Large intestine (tissue), 3 donors: ENCODE measurements at regions not wholly inside any gene's neighbourhood (a gene's known extent, or its start where the extent isn't known, plus 50 kb on each side); places are given as distances from the start of the nearest gene placed in this dataset.
"Not testable (repeated sequence)": the region's sequence is repeated elsewhere in the genome, so short reads cannot be mapped to it uniquely, and the experiment has no call there.

Source experiments
- DNase-seq, 2 donors: peaks; one replicate each; pipeline versions ENCODE4 v3.0.0 to v3.0.0-alpha.2; 2013
- H3K27ac ChIP-seq: one replicate; pipeline ENCODE4 v1.5.1; 2013; ENCODE audit warnings: low read length
- H3K27me3 ChIP-seq: 2 replicates; pipeline ENCODE4 v1.6.1; 2013; ENCODE audit warnings: low read length; ENCODE audit not compliant: control insufficient read depth, insufficient read depth
- H3K36me3 ChIP-seq: 2 replicates; pipeline ENCODE4 v1.6.1; 2013; ENCODE audit warnings: low read length; ENCODE audit not compliant: control insufficient read depth, insufficient read depth
- H3K4me1 ChIP-seq: one replicate; pipeline ENCODE4 v1.6.1; 2013; ENCODE audit warnings: low read length; ENCODE audit not compliant: control insufficient read depth, insufficient read depth
- H3K4me3 ChIP-seq: one replicate; pipeline ENCODE4 v1.5.1; 2013; ENCODE audit warnings: low read length
- H3K9me3 ChIP-seq: one replicate; pipeline ENCODE4 v1.6.1; 2013; ENCODE audit warnings: mild to moderate bottlenecking, low read depth, low read length, moderate library complexity; ENCODE audit not compliant: control insufficient read depth
- WGBS: methylation state at CpG from one replicate; pipeline ENCODE4 v1.1.5; 2013; ENCODE audit warnings: low lambda C conversion rate; ENCODE audit not compliant: insufficient coverage; 5-methylcytosine and 5-hydroxymethylcytosine counted together

DNA sequence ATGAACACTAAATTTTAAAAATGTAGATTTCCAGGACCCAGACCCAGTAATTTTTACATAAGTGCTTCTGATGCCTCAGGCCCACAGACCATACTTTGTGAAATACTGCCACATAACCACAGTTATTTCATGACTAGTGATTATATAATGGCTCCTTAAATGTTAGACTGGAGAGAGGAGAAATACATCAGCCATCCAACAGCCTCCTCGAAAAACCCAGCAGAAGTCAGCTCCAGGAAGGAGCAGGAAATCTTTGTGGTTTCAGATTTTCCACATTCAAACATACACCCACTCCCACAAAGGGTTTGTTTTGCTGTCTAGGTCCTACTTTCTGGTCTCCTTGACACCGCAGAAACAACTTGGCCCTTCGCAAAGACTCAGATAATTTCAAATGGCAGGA, 455.2 kb downstream of the DTWD2 start:
- no CpG with 5 or more reads among the region's 3 CpGs for WGBS
- H3K36me3 ChIP-seq, result no peaks in the 10 kb centered on the region
- H3K9me3 ChIP-seq, result no peaks in the 10 kb centered on the region
- no peaks in the 10 kb centered on the region for H3K4me1 ChIP-seq
- no peak overlapping the region for H3K4me3 ChIP-seq
- H3K27ac ChIP-seq, result no peak overlapping the region
- DNase-seq, result no peak
- H3K27me3 ChIP-seq, result no peaks in the 10 kb centered on the region

DNA sequence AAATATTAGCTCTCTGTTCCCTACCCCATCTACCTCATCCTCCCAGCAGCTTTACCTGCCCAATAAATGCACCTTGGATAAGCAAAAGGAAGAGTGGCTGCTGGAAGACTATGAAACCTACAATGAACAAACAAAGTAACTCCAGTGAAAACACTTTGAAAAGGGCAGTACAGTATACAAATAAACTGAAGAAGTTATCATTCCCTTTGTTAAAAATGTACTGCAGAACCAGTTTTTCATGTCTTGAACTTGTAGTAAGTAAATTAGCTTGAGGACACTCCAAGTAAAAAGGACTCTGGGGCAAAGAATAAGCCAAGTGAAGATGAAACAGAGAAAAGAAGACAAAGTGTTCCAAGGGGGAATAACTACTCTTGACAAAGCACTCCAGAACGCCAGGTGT, 457.1 kb downstream of the DTWD2 start:
- no peak overlapping the region for H3K4me3 ChIP-seq
- no peaks in the 10 kb centered on the region for H3K4me1 ChIP-seq
- no peak for DNase-seq
- no peak overlapping the region for H3K27ac ChIP-seq
- no peaks in the 10 kb centered on the region for H3K9me3 ChIP-seq
- WGBS, result no CpG with 5 or more reads among the region's 1 CpG
- H3K36me3 ChIP-seq, result no peaks in the 10 kb centered on the region
- H3K27me3 ChIP-seq, result no peaks in the 10 kb centered on the region

DNA sequence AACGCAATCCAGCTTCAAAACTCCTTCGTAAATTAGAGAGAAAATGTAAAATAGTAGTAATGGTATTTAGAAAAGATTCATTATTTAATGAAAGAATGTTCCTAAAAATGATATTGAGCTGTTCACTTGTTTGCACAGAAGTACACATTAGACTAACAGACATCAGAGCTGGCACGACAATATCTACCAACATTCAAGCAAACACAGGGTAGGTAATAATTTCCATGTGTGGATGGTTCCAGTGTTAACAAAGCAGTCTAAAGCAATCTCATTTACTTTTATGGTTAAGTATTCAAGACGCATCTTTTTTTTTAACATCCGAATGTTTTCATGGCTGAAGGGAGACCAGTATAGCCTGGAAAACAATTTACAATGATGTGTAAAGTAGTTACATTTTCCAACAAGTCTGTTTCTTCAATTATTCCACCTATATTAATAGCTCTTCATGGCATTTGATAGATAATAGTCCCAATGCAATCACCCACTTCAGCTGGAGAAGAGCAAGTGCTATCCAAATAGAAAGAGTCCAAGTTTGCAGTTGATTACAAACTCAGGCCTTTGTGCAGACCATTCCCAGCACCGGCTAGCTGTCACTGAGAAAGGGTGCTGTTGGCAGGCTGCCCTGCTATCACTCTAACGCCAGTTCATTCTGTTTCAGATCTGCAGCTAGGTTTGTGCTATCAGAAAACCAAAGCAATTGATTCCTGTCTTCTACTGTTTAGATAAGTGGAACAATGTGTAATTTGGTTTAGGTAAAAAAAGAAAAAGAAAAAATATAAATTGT, 458.8 kb downstream of the DTWD2 start:
- H3K27ac ChIP-seq, result no peak overlapping the region
- H3K4me1 ChIP-seq, result no peaks in the 10 kb centered on the region
- no peak overlapping the region for H3K4me3 ChIP-seq
- no peak for DNase-seq
- no peaks in the 10 kb centered on the region for H3K9me3 ChIP-seq
- H3K27me3 ChIP-seq, result no peaks in the 10 kb centered on the region
- WGBS, result 60% methylated on average over 1 of the region's 7 CpGs
- H3K36me3 ChIP-seq, result no peaks in the 10 kb centered on the region

DNA sequence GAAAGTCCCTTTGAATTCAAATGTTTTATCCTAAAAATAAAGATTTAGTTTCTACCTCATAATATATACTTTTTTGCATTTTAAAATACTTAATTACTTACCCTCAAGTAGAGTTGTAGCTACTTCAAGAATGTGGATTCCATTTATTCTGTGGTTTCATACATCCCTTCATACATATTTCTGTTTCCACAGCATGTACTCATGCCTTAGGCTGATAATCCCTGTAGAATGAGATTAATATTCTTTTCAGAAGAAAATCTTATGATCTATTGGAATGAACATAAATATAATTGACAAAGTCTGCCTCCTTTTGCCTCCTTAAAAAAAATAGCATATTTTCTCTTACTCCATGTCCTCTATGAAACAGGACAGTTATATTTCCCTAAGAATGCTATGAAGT, 465.7 kb downstream of the DTWD2 start:
- DNase-seq, result no peak
- Histone ChIP-seq H3K27ac (no peak overlapping the region), H3K27me3 (no peaks in the 10 kb centered on the region), H3K36me3 (no peaks in the 10 kb centered on the region), H3K4me3 (no peak overlapping the region), H3K4me1 (no peaks in the 10 kb centered on the region), H3K9me3 (no peaks in the 10 kb centered on the region)

DNA sequence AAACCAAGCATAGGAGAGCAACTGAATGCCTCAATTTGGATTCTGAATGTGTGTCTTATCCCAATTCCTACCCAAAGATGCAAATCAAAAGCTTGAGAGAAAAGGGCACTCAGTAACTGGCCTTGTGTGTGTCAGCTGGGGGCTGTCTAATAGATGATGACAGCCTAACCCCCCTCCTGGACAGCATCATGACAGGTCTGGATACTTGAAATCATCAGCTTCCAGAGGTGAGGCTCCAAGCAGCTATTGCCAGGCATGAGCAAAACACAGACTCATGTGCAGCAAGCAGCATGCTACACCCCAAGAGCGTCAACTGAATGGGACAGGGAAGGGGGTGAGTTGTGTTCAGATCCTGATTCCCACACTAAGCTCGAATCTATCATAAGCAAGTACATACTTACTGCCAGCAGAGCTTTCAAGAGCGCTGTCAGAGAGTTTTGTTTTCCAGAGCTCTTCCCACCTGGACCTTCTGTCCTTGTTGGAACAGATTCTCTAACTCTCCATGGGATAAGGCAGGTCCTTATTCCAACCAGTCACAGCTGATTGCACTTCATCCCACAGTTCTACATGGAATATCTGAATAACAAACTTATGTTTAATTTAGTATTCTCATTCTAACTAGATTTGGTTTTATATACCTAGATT, 467.5 kb downstream of the DTWD2 start:
- Histone ChIP-seq H3K36me3 (no peaks in the 10 kb centered on the region), H3K9me3 (no peaks in the 10 kb centered on the region), H3K4me1 (no peaks in the 10 kb centered on the region), H3K27me3 (no peaks in the 10 kb centered on the region), H3K4me3 (no peak overlapping the region), H3K27ac (no peak overlapping the region)
- no peak for DNase-seq
- no CpG with 5 or more reads among the region's 3 CpGs for WGBS

DNA sequence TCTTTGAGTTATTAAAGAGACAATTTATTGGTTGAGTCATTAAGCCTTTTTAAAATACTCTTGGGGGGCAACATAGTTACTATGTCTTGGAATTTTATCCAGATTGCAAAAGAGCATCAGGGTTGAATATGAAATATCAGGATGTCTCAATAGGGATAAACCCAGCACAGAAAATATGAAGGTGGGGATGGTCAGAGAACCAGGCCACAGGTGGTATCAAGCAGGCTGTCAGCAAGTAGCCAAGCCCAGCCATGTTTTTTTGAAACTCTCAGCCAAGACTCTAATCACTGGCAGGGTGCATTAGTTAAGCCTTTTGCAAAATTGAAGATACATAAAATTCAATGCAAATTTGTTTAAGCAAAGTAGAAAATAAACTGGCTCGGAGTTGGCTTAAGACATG, 468.9 kb downstream of the DTWD2 start:
- no peak overlapping the region for H3K27ac ChIP-seq
- H3K36me3 ChIP-seq, result no peaks in the 10 kb centered on the region
- no peak overlapping the region for H3K4me3 ChIP-seq
- H3K9me3 ChIP-seq, result no peaks in the 10 kb centered on the region
- DNase-seq, result no peak
- WGBS, result no CpG with 5 or more reads among the region's 1 CpG
- no peaks in the 10 kb centered on the region for H3K4me1 ChIP-seq
- H3K27me3 ChIP-seq, result no peaks in the 10 kb centered on the region

DNA sequence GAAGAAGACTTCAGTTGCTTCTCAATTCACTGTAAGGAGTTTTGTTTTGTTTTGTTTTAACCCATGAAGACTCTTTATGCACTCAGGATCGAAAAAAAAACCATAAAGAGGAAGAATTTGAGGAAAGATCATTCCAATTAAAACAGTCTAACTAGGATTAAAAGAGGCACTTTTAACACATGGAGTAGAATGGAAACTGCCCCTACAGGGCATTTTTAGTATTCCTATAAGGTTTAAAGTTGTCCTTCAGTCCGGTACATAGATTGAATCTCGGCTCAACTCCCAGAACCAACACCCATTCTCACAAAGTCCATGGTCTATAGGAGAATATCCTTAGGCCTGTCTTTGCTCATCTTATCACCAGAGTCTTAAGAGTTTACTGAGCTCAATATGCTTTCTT, 469.6 kb downstream of the DTWD2 start:
- DNase-seq, result no peak
- Histone ChIP-seq H3K4me1 (no peaks in the 10 kb centered on the region), H3K4me3 (no peak overlapping the region), H3K9me3 (no peaks in the 10 kb centered on the region), H3K27ac (no peak overlapping the region), H3K27me3 (no peaks in the 10 kb centered on the region), H3K36me3 (no peaks in the 10 kb centered on the region)
- WGBS, result 100% methylated on average over 1 of the region's 3 CpGs

DNA sequence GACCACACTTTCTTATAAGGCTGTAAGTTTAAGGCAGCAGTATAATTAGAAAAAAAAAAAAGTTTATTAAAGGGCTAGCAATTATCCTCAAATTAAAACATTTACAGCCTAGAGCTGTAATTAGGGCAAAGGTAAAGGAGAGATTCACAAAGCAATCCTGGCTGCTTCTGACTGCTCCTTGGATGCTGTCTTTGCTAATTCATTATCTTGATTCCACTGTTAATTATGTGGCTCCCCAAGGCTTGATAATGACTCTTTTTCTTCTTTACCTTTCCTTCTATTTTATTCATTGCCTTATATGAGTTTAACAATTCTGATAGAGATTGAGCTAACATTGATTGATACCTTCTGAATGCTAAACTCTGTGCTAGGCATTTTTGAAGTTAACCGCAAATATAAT, 476.5 kb downstream of the DTWD2 start:
- no peaks in the 10 kb centered on the region for H3K9me3 ChIP-seq
- WGBS, result no CpG with 5 or more reads among the region's 1 CpG
- no peaks in the 10 kb centered on the region for H3K36me3 ChIP-seq
- no peaks in the 10 kb centered on the region for H3K27me3 ChIP-seq
- DNase-seq, result no peak
- H3K4me1 ChIP-seq, result no peaks in the 10 kb centered on the region
- H3K4me3 ChIP-seq, result no peak overlapping the region
- H3K27ac ChIP-seq, result no peak overlapping the region

DNA sequence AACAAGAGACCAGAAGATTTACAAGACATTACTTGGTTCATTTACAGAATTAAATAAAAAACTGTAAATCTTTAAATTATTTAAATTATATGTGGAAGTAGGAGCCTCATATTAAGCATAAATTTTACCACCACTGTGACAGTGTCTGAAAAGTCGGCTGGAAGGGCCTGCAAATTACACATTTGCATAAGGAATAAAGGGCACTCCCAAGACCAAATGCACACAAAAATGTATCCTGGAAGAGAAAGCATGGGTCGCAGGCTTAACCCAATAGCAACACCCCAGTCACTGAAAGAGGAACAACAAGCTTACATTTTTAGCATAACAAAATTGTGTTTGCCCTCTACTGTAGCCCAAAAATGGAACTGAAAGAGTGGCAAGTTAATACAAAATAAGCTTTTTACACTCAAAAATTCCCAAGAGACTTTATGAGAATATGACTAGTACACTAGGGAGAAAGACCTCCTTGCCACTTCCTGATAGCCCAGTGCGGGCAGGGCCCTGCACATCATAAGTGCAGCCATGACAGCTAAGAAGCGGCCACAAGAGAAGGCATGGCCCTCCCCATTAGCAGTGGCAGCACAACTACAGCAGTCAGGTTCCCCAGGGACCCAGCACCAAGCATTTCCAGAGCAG, 482.0 kb downstream of the DTWD2 start:
- Histone ChIP-seq H3K9me3 (no peaks in the 10 kb centered on the region), H3K27ac (no peak overlapping the region), H3K27me3 (no peaks in the 10 kb centered on the region), H3K36me3 (no peaks in the 10 kb centered on the region), H3K4me1 (no peaks in the 10 kb centered on the region), H3K4me3 (no peak overlapping the region)
- DNase-seq, result no peak
- no CpG with 5 or more reads among the region's 4 CpGs for WGBS

DNA sequence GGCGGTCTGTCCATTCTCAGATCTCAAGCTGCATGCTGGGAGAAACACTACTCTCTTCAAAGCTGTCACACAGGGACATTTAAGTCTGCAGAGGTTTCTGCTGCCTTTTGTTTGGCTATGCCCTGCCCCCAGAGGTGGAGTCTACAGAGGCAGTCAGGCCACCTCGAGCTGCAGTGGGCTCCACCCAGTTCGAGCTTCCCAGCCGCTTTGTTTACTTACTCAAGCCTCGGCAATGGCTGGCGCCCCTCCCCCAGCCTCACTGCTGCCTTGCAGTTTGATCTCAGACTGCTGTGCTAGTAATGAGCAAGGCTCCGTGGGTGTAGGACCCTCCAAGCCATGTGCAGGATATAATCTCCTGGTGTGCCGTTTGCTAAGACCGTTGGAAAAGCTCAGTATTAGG, 486.1 kb downstream of the DTWD2 start:
- not testable (repeated sequence) for H3K4me3 ChIP-seq, H3K9me3 ChIP-seq, H3K4me1 ChIP-seq, H3K36me3 ChIP-seq, DNase-seq, H3K27me3 ChIP-seq, H3K27ac ChIP-seq
- no CpG with 5 or more reads among the region's 9 CpGs for WGBS
